NCI-H146 treated with DMSO at 0.1 percent for 48 hours (cell line): ENCODE measurements at regions not wholly inside any gene's neighbourhood (a gene's known extent, or its start where the extent isn't known, plus 50 kb on each side); places are given as distances from the start of the nearest gene placed in this dataset.

Experiments used
- DNase-seq: peaks from one replicate; lab custom pipeline; 2025; ENCODE audit not compliant: unreplicated experiment; lab: John Stamatoyannopoulos, UW

DNA sequence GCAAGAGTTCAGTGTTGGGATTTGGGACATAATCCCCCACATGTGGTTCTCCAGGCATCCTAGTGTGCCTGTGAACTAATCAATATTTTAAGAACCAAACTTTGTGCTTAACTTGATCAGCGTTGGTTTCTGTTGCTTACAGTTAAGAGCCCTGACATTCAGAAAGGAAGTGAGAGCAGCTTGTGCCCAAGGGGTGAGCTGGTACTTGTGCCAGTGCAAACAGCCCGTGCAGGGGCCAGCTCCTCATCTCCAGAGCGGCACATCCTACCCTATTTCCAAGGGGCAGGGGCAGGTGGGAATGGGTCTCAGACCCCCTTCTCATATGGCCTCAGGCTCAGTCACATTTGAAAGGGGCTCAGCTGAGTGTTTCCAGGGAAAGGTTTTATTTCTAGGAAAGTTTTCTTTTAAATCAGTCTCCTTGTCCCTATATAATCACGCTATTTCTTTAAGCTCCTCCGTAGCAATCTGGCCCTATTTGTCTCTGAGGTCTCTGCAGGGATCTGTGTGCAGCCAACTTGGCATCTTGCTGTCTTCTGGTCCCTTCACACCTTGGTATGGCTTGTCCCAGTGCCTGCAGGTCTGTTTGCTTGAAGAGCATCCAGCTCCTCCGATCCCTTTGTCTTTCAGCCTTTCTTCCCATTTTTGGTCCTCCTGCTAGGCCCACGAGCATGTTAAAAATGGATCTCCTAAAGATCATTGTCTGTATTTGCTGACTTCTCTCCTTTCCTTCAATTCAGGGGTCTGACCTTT is 358.9 kb downstream of the HRH4 start:
- no peak for DNase-seq

GRCh38 chr18:24825397-24825796 is 365.0 kb downstream of the HRH4 start:
- no peak for DNase-seq

GRCh38 chr18:24826605-24827004 is 366.2 kb downstream of the HRH4 start:
- no peak for DNase-seq

- DNase-seq: no peak
Observed at GRCh38 chr18:24827501-24827900, 367.1 kb downstream of the HRH4 start.

GRCh38 chr18:24831081-24831480 is 370.6 kb downstream of the HRH4 start:
- no peak for DNase-seq

DNA sequence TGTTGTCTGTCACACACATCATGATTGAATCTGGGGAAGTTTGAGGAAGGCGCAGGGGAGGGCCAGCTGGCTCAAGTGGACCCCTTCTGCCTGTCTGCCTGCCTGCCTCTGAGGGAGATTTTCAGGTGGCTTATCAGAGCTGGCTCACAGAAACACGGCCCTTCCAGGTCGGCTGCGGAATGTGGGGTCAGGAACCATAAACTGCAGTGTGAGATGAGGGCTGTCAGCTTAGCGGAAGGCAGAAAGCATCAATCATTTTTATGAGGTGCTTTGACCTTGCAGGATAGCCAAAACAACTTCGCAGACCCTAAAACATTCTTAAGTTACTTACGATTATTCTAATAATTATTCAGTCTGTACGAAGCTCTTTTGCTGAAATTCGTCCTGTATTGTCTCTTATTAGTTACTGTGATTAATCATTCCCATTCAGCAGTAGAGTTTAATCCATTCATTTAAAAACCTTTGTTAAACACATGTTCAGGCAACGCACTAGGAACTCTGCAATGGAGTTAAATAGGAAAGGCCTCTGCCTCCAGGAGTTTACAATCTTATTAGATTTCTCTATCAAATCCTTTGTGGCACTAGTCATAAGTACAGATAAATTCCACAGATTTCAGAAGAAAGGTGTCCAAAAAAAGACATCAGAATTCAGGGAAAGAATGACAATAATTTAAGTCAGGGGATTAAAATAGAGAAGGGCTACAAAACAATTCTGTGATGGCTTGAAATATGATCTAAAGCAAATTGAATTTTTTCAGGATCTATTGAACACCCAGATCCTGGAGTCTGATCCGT is 371.6 kb downstream of the HRH4 start:
- no peak for DNase-seq

GRCh38 chr18:24835751-24836150 is 375.3 kb downstream of the HRH4 start:
- no peak for DNase-seq

- no peak for DNase-seq
Observed at GRCh38 chr18:24837066-24837465, 376.6 kb downstream of the HRH4 start.

- no peak for DNase-seq
Observed at GRCh38 chr18:24840051-24840450, 379.6 kb downstream of the HRH4 start.

DNA sequence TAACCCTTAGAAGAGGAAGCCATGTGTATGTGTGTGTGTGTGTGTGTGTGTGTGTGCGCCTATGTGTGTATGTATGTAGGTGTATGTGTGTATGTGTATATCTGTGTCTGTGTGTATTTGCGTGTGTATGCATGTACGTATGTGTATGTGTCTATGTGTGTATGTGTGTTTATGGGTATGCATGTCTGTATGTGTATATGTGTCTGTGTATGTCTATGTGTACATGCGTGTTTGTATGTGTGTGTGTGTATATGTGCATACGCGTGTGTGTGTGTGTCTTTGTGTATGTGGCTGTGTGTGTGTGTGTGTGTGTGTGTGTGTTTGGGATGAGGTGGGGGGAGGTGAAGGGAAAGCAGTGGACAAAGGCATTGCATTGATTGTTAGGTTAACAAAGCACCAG is 380.2 kb downstream of the HRH4 start:
- no peak for DNase-seq

GRCh38 chr18:24841536-24841935 is 381.1 kb downstream of the HRH4 start:
- DNase-seq: no peak

DNA sequence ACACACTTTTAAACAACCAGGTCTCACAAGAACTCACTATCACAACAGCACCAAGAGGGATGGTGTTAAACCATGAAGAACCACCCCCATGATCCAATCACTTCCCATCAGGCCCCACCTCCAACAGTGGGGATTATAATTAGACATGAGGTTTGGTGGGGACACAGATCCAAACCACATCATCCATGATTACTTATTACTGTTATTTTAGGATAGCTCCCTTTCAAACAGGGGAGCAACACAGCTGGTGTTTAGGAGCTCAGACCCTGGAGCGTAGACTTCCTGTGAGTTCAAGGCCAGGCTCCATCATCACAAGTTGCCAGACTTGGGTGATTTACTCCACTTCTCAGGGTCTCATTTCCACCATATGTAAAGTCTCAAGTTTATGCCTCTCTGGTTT is 382.7 kb downstream of the HRH4 start:
- DNase-seq: no peak

- no peak for DNase-seq
Observed at GRCh38 chr18:24846138-24846537, 385.7 kb downstream of the HRH4 start.

DNA sequence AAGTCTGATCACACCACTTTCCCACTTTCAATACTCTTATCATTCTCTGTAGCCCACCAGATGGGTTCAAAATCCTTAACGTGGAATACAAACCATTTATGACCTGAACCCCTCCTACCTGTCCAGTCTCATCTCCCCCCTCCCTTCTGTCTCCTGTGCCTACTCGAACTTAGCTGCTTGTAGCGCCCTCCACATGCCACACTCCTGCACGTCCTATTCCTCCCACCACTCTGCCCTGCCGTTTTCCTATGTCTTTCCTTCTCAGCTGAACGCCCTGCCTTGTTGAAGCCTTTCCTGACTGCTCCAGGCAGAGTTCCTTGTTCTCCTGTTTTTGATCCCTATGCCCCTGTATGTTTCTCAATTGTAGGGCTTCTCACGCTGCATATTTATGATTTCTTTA is 390.1 kb downstream of the HRH4 start:
- DNase-seq: no peak

GRCh38 chr18:24853076-24853475 is 392.6 kb downstream of the HRH4 start:
- DNase-seq: no peak

GRCh38 chr18:24860978-24861680 is 400.7 kb downstream of the HRH4 start:
- no peak for DNase-seq

- no peak for DNase-seq
Observed at GRCh38 chr18:24862201-24862816, 401.9 kb downstream of the HRH4 start.

- DNase-seq: no peak
Observed at GRCh38 chr18:24868311-24868710, 407.9 kb downstream of the HRH4 start.

- DNase-seq: no peak
Observed at GRCh38 chr18:24868760-24869237, 408.4 kb downstream of the HRH4 start.

DNA sequence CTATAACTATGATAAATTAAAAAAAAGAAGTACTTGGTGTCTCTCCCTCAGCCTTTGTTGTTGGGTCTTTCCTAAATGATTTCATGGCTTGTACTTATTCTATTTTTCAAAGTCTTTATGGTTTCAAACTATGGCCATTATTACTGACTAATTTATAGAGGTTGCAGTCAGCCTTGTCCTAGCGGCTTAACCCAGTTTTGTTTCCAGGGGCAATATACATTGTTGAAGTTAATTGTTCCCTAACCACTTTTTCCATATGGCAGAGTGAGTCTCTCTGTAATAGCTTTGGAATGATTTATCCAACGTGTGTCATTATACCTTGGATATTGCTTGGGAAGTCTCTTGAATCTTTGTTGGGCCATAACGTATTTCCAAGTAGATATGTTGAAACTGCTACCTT is 408.8 kb downstream of the HRH4 start:
- DNase-seq: no peak

DNA sequence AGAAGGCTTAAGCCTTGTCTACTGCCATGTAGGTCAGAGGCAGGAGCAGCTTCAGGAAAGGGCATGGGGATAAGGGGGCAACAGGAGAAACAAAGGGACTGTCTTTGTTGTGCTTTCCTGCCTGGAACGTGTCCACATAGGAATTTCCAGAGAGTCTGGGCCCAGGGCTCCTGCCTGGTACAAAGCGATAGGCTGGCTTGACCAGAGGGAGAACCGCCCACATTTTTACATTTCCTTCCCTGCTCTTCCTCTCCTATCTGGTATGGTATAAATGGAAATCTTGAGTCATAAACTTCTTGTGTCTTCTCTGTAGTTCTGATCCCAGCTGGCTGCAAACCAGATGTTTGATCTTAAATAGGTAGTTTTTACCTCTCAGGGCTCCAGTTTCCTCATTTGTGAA is 414.8 kb downstream of the HRH4 start:
- no peak for DNase-seq
